Keratinocyte (primary cell): ENCODE measurements at regions not wholly inside any gene's neighbourhood (a gene's known extent, or its start where the extent isn't known, plus 50 kb on each side); places are given as distances from the start of the nearest gene placed in this dataset.

ENCODE experiments used
- DNase-seq: peaks from one replicate; pipeline ENCODE4 v3.0.0-alpha.2; 2011; ENCODE audit warnings: low read depth, missing footprints, low spot score
- FAIRE-seq: peaks from 2 replicates; lab custom pipeline; 2011; peaks lifted over from hg19 to GRCh38; lab: Jason Lieb, UNC
- H2AFZ ChIP-seq: 2 replicates; pipeline ENCODE4 v1.6.0; 2012; ENCODE audit warnings: low read length, control low read depth, inconsistent platforms; ENCODE audit not compliant: control insufficient read depth
- H3K27ac ChIP-seq: 2 replicates; pipeline ENCODE4 v1.5.1; 2011; ENCODE audit warnings: low read length; ENCODE audit not compliant: control insufficient read depth, insufficient read depth
- H3K27me3 ChIP-seq: 3 replicates; pipeline ENCODE4 v1.6.0; 2011; ENCODE audit warnings: low read length; ENCODE audit not compliant: control insufficient read depth, insufficient read depth; ENCODE audit errors: extremely low read depth
- H3K36me3 ChIP-seq, 2 experiments: 2 replicates in 1 of 2; 3 replicates in 1 of 2; pipeline ENCODE4 v1.5.1; 2011; ENCODE audit warnings: low read length in 2 of 2, mild to moderate bottlenecking in 1 of 2; ENCODE audit not compliant: control insufficient read depth in 2 of 2, insufficient read depth in 2 of 2; ENCODE audit errors: extremely low read depth in 1 of 2
- H3K4me1 ChIP-seq: 3 replicates; pipeline ENCODE4 v1.5.1; 2011; ENCODE audit warnings: low read length; ENCODE audit not compliant: control insufficient read depth, insufficient read depth; ENCODE audit errors: extremely low read depth
- H3K4me2 ChIP-seq: 3 replicates; pipeline ENCODE4 v1.6.0; 2011; ENCODE audit warnings: low read depth, low read length; ENCODE audit not compliant: control insufficient read depth, insufficient read depth; ENCODE audit errors: extremely low read depth
- H3K4me3 ChIP-seq, 3 experiments: fragments of 200-600 bp in 1 of 3; sonication (generic) in 1 of 3; 2 replicates in 2 of 3; 3 replicates in 1 of 3; pipeline ENCODE4 v1.5.1; 2011 to 2016; ENCODE audit warnings: low read length in 3 of 3, mild to moderate bottlenecking in 3 of 3, control low read depth in 2 of 3, inconsistent platforms in 1 of 3, low read depth in 1 of 3, mixed read lengths in 1 of 3, mixed run types in 1 of 3, moderate library complexity in 1 of 3; ENCODE audit not compliant: control insufficient read depth in 2 of 3, insufficient read depth in 2 of 3; ENCODE audit errors: extremely low read depth in 1 of 3
- H3K79me2 ChIP-seq: 2 replicates; pipeline ENCODE4 v1.6.0; 2012; ENCODE audit warnings: low read length; ENCODE audit not compliant: control insufficient read depth, insufficient read depth
- H3K9ac ChIP-seq: 3 replicates; pipeline ENCODE4 v1.6.0; 2011; ENCODE audit warnings: low read length; ENCODE audit not compliant: control insufficient read depth, insufficient read depth; ENCODE audit errors: extremely low read depth
- H3K9me1 ChIP-seq: 3 replicates; pipeline ENCODE4 v1.6.0; 2011; ENCODE audit warnings: low read length; ENCODE audit not compliant: control insufficient read depth, insufficient read depth; ENCODE audit errors: extremely low read depth
- H3K9me3 ChIP-seq: 2 replicates; pipeline ENCODE4 v1.5.1; 2012; ENCODE audit warnings: low read depth, low read length; ENCODE audit not compliant: control insufficient read depth
- H4K20me1 ChIP-seq: 3 replicates; pipeline ENCODE4 v1.6.0; 2011; ENCODE audit warnings: low read length; ENCODE audit not compliant: control insufficient read depth, insufficient read depth; ENCODE audit errors: extremely low read depth
- CTCF ChIP-seq, 3 experiments: IDR thresholded peaks in 1 of 3; conservative IDR thresholded peaks in 1 of 3; optimal IDR thresholded peaks in 1 of 3; 2 replicates in 2 of 3; 3 replicates in 1 of 3; pipeline versions ENCODE3 to v1.5.1; 2011; ENCODE audit warnings: low read length in 3 of 3, mild to moderate bottlenecking in 3 of 3, moderate library complexity in 2 of 3, control low read depth in 1 of 3, inconsistent platforms in 1 of 3; ENCODE audit not compliant: insufficient read depth in 2 of 3; ENCODE audit errors: extremely low read depth in 1 of 3
- EZH2 ChIP-seq: IDR thresholded peaks from one replicate; pipeline ENCODE4 v1.6.1; 2012; ENCODE audit warnings: inconsistent platforms, mild to moderate bottlenecking, low read length, moderate library complexity
- dilution Hi-C: fragments of 300-500 bp; cut with MboI; formaldehyde crosslinking; loops from one replicate; pipeline ENCODE4 v1.7.0; 2020; ENCODE audit warnings: low sequenced_read_pairs; ENCODE audit not compliant: extremely low pct_ligation_motif_present

- no peak overlapping the region for H2AFZ ChIP-seq
- FAIRE-seq: no peak
- no peak overlapping the region for H3K9ac ChIP-seq
- no peaks in the 10 kb centered on the region for H3K9me3 ChIP-seq
- H3K27ac ChIP-seq: no peak overlapping the region
- no peak for DNase-seq
- TF ChIP-seq EZH2 (no peak), CTCF (optimal IDR thresholded peaks at IDR 0.05 in 1 of 3, IDR thresholded peaks at IDR 0.05 in 1 of 3, conservative IDR thresholded peaks at IDR 0.05 in 1 of 3; ENCODE audit: extremely low read depth in 1 of 3, insufficient read depth in 2 of 3, low read length in 3 of 3) (no peak)
- H3K36me3 ChIP-seq: no peaks in the 10 kb centered on the region
- no peaks in the 10 kb centered on the region for H3K4me1 ChIP-seq
- no peak overlapping the region for H3K4me2 ChIP-seq
- H4K20me1 ChIP-seq: no peaks in the 10 kb centered on the region
- dilution Hi-C loops: no loop called here
- no peaks in the 10 kb centered on the region for H3K9me1 ChIP-seq
- no peaks in the 10 kb centered on the region for H3K27me3 ChIP-seq
- no peak overlapping the region for H3K4me3 ChIP-seq
- H3K79me2 ChIP-seq: no peaks in the 10 kb centered on the region
These were observed 503.0 kb upstream of the MGMT start for GRCh38 chr10:128964100-128964403.

- Histone ChIP-seq H3K27me3 (no peaks in the 10 kb centered on the region), H3K36me3 (no peaks in the 10 kb centered on the region), H3K27ac (no peak overlapping the region), H3K4me1 (no peaks in the 10 kb centered on the region), H3K79me2 (no peaks in the 10 kb centered on the region), H3K9ac (no peak overlapping the region), H3K4me3 (no peak overlapping the region), H3K4me2 (no peak overlapping the region), H2AFZ (no peak overlapping the region), H4K20me1 (no peaks in the 10 kb centered on the region), H3K9me1 (no peaks in the 10 kb centered on the region), H3K9me3 (no peaks in the 10 kb centered on the region)
- FAIRE-seq (no peak), DNase-seq (no peak)
- dilution Hi-C loops: no loop called here
- TF ChIP-seq EZH2 (no peak), CTCF (optimal IDR thresholded peaks at IDR 0.05 in 1 of 3, IDR thresholded peaks at IDR 0.05 in 1 of 3, conservative IDR thresholded peaks at IDR 0.05 in 1 of 3; ENCODE audit: extremely low read depth in 1 of 3, insufficient read depth in 2 of 3, low read length in 3 of 3) (no peak)
These were observed 498.9 kb upstream of the MGMT start for GRCh38 chr10:128967980-128968756.
